MCF 10A (cell line): ENCODE measurements at regions not wholly inside any gene's neighbourhood (a gene's known extent, or its start where the extent isn't known, plus 50 kb on each side); places are given as distances from the start of the nearest gene placed in this dataset.
A peak's percentile ranks its signal among the peaks of the same experiment; 100 is the strongest.

ENCODE experiments used
- BruUV-seq: library from RNA; stranded (reverse); fragments of 400-500 nt; replicated peaks from 2 replicates; lab custom pipeline; 2021; lab: Mats Ljungman, UMichigan
- CTCF ChIA-PET: fragments of 300-600 bp; sonication (Branson Sonifier 250); formaldehyde crosslinking; extraction: SDS; loops from one replicate; lab custom pipeline; 2021; ENCODE audit warnings: antibody characterized with exemption, inconsistent platforms; lab: Yijun Ruan, JAX
- POLR2A ChIA-PET: fragments of 300-600, 350-650 bp; sonication (Branson Sonifier 250); formaldehyde crosslinking; extraction: SDS; loops from one replicate; lab custom pipeline; 2020; ENCODE audit warnings: antibody characterized with exemption, inconsistent platforms; lab: Yijun Ruan, JAX
- DNase-seq: peaks from one replicate; pipeline ENCODE4 v3.0.0-alpha.2; 2018; ENCODE audit not compliant: unreplicated experiment
- H3K27ac Mint-ChIP-seq: one replicate; pipeline ENCODE4 v1.8.0; 2022; ENCODE audit warnings: mild to moderate bottlenecking, low read depth, mixed read lengths; ENCODE audit not compliant: unreplicated experiment
- H3K27me3 Mint-ChIP-seq: one replicate; pipeline ENCODE4 v1.8.0; 2022; ENCODE audit warnings: mixed read lengths; ENCODE audit not compliant: insufficient read depth, unreplicated experiment
- H3K36me3 Mint-ChIP-seq: one replicate; pipeline ENCODE4 v1.8.0; 2022; ENCODE audit warnings: mild to moderate bottlenecking, moderate library complexity, mixed read lengths; ENCODE audit not compliant: insufficient read depth, unreplicated experiment
- H3K4me1 Mint-ChIP-seq: one replicate; pipeline ENCODE4 v1.8.0; 2022; ENCODE audit warnings: mixed read lengths; ENCODE audit not compliant: insufficient read depth, unreplicated experiment
- H3K4me3 Mint-ChIP-seq: one replicate; pipeline ENCODE4 v1.8.0; 2022; ENCODE audit warnings: mild to moderate bottlenecking, moderate library complexity, mixed read lengths; ENCODE audit not compliant: unreplicated experiment
- H3K9me3 Mint-ChIP-seq: one replicate; pipeline ENCODE4 v1.8.0; 2022; ENCODE audit warnings: mixed read lengths; ENCODE audit not compliant: unreplicated experiment
- intact Hi-C: fragments of 100-400 bp; cut with micrococcal nuclease; formaldehyde crosslinking; loops from 2 replicates; pipeline ENCODE4 v1.14.1; 2022
- TF ChIP-seq, protein P1 (sequence below): fragments of 200-600 bp; IDR thresholded peaks from one replicate; pipeline ENCODE4 v1.8.0; 2022; ENCODE audit warnings: antibody characterized with exemption, mild to moderate bottlenecking; ENCODE audit not compliant: unreplicated experiment

DNA sequence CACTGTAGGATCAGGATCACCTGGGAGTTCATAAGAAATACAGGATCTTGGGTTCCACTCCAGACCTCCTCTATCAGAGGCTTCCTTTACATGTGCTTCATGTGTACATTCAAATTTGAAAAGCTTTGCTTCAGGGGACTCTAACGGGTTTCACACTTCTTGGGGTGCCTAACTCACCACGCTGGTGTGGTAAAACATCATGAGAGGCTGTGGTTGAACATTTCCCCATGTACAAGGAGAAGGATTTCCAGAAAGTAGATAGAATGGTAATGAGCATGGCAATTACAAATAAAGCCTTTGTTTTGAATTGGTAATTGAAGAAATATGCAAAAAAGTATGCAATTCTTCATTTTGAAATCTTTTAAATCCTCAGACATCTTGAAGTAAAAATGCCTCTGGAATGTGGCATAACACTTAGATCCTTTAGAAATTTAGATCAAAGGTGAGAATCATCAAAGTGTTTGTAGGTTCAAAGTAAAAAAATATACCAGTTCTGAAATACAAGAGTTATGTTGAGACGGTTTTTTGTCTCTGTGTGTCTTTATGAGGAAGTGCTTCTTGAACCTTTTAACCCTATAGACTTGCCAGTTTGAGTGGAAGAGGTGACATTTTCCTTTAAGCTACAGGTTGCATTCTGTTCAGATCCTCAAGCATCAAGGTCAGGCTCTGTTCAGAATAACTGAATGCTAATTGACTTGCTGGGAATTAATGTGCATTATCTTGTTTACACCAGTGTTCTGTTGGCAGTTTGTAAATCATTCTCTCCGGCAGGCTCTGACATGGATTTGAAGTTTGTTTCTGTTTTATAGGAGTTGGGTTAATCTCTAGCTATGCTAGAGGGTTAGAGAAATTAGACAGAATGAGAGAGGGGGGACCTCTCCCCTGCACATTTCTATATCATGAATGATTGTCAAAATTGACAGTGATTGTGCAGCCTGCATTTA lies 415.3 kb downstream of the MAN2A1 start:
- no TSS peak for BruUV-seq
- ChIA-PET CTCF (interaction anchor here (0.6 to 0.7 kb wide), 2 partner anchors 184 to 1737 kb away, joined by 3 to 6 read pairs; no protein-coding TSS in a partner anchor), POLR2A (interaction anchor here (1.0 to 3.1 kb wide), 5 partner anchors 12 to 32 kb away, joined by 3 to 11 read pairs (median 7); no protein-coding TSS in a partner anchor)
- no peak for DNase-seq
- Mint-ChIP-seq H3K27me3 (no peaks in the 10 kb centered on the region), H3K36me3 (no peaks in the 10 kb centered on the region), H3K9me3 (no peaks in the 10 kb centered on the region), H3K27ac (no peak overlapping the region), H3K4me3 (no peak overlapping the region), H3K4me1 (peaks cover 11% of the 10 kb centered on the region)
- TF ChIP-seq, protein P1, sequence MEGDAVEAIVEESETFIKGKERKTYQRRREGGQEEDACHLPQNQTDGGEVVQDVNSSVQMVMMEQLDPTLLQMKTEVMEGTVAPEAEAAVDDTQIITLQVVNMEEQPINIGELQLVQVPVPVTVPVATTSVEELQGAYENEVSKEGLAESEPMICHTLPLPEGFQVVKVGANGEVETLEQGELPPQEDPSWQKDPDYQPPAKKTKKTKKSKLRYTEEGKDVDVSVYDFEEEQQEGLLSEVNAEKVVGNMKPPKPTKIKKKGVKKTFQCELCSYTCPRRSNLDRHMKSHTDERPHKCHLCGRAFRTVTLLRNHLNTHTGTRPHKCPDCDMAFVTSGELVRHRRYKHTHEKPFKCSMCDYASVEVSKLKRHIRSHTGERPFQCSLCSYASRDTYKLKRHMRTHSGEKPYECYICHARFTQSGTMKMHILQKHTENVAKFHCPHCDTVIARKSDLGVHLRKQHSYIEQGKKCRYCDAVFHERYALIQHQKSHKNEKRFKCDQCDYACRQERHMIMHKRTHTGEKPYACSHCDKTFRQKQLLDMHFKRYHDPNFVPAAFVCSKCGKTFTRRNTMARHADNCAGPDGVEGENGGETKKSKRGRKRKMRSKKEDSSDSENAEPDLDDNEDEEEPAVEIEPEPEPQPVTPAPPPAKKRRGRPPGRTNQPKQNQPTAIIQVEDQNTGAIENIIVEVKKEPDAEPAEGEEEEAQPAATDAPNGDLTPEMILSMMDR = no peak
- intact Hi-C loops = no loop called here

DNA sequence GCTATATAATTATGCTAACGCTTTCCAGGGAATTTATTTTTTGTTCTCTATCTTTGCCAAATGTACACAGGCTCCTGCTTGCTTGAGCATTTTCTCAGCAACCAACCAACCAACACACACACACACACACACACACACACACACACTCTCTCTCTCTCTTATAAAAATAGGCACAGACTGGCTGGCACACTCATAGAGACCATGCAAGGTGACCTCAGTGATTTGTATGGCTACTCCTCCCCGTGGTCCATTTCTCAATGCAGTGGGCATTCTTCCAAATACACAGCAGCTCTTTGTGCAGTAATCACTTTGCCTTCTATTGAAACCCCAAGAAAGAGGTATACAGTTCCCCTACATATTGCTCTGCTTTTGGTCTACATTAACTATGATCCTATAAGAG lies 416.0 kb downstream of the MAN2A1 start:
- Mint-ChIP-seq H3K27me3 (no peaks in the 10 kb centered on the region), H3K9me3 (no peaks in the 10 kb centered on the region), H3K27ac (no peak overlapping the region), H3K4me3 (no peak overlapping the region), H3K4me1 (peaks cover 11% of the 10 kb centered on the region), H3K36me3 (no peaks in the 10 kb centered on the region)
- no TSS peak for BruUV-seq
- intact Hi-C loops = no loop called here
- CTCF ChIA-PET = no interaction called here
- peak; percentile 85 for DNase-seq
- TF ChIP-seq, protein P1 = no peak
- POLR2A ChIA-PET = interaction anchor here (1.0 to 3.1 kb wide), 6 partner anchors 12 to 31 kb away, joined by 3 to 11 read pairs (median 6); no protein-coding TSS in a partner anchor

DNA sequence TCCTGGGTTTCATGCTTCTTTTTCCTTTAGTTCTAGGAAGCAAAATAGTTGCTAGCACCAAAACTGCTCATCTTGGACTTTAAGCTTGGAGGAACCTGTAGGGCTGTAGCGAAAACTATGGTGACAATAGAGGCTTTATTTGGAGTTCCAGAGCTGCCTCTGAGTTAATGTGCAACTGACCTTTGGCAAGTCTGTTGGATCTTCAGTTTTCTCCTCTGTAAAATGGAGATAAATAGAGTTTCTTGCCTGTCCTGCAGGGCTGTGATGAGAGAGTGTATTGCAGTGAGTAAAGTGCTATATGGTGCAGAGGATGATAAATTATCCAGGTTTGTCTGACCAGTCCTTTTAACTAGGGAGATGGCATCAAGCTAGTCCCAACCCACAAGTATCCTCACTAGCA lies 417.0 kb downstream of the MAN2A1 start:
- no peaks in the 10 kb centered on the region for H3K27me3 Mint-ChIP-seq
- no peak overlapping the region for H3K27ac Mint-ChIP-seq
- no peak overlapping the region for H3K4me3 Mint-ChIP-seq
- ChIA-PET CTCF (no interaction called here), POLR2A (interaction anchor here (0.8 to 3.1 kb wide), 4 partner anchors 11 to 414 kb away, joined by 3 to 11 read pairs (median 6); no protein-coding TSS in a partner anchor)
- intact Hi-C loops = no loop called here
- DNase-seq = no peak
- BruUV-seq = no TSS peak
- peaks cover 11% of the 10 kb centered on the region for H3K4me1 Mint-ChIP-seq
- H3K36me3 Mint-ChIP-seq = no peaks in the 10 kb centered on the region
- TF ChIP-seq, protein P1 = no peak
- no peaks in the 10 kb centered on the region for H3K9me3 Mint-ChIP-seq

DNA sequence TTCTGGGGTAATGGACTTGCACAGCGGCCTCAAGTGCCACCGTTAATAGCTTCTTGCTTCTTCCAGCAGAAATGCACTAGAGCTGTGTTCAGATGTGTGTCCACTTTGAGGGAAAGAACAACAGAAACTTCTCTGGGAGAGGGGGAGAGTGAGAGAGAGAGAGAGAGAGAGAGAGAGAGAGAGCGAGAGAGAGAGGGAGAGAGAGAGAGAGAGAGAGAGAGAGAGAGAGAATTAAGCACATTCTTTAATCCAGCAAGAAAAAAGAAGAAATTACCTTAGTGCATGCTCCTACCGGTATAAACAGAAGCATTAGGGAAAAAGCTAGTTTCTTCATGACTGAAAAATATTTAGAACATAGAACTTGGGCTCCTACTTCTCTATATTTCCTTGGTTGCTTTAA lies 418.8 kb downstream of the MAN2A1 start:
- intact Hi-C loops = no loop called here
- BruUV-seq = no TSS peak
- no peak for DNase-seq
- H3K27ac Mint-ChIP-seq = no peak overlapping the region
- H3K36me3 Mint-ChIP-seq = no peaks in the 10 kb centered on the region
- peaks cover 11% of the 10 kb centered on the region for H3K4me1 Mint-ChIP-seq
- POLR2A ChIA-PET = interaction anchor here (0.7 kb wide), 1 partner anchor 17 kb away, joined by 3 read pairs; no protein-coding TSS in a partner anchor
- CTCF ChIA-PET = no interaction called here
- no peaks in the 10 kb centered on the region for H3K27me3 Mint-ChIP-seq
- H3K4me3 Mint-ChIP-seq = no peak overlapping the region
- TF ChIP-seq, protein P1 = no peak
- H3K9me3 Mint-ChIP-seq = no peaks in the 10 kb centered on the region
